Lower leg skin (tissue), 4 donors: ENCODE measurements at regions not wholly inside any gene's neighbourhood (a gene's known extent, or its start where the extent isn't known, plus 50 kb on each side); places are given as distances from the start of the nearest gene placed in this dataset.

Source experiments
- DNase-seq, 2 donors: peaks; one replicate each; pipeline ENCODE4 v3.0.0-alpha.2; 2019; ENCODE audit warnings: low spot score in 2 of 2
- H3K4me3 ChIP-seq: fragments of 200-600 bp; sonication (generic); 2 replicates; pipeline ENCODE4 v1.5.1; 2017; ENCODE audit warnings: mild to moderate bottlenecking, low read depth; ENCODE audit not compliant: poor library complexity, severe bottlenecking
- CTCF ChIP-seq, 3 donors: fragments of 450-650 bp; IDR thresholded peaks; one replicate each; pipeline ENCODE4 v1.5.1; 2016; ENCODE audit warnings: antibody characterized with exemption in 3 of 3, mild to moderate bottlenecking in 3 of 3, moderate library complexity in 2 of 3
- POLR2A ChIP-seq, 2 donors: fragments of 450-650 bp; IDR thresholded peaks; one replicate each; pipeline ENCODE4 v1.6.1; 2016 to 2017; ENCODE audit warnings: antibody characterized with exemption in 2 of 2, mild to moderate bottlenecking in 1 of 2, moderate library complexity in 1 of 2
- WGBS, 2 donors: methylation state at CpG; one replicate each; pipeline ENCODE4 v1.1.5; 2018; 5-methylcytosine and 5-hydroxymethylcytosine counted together
- intact Hi-C: fragments of 100-400 bp; cut with DNase I; formaldehyde crosslinking; loops from one replicate; pipeline ENCODE4 v1.15.0; 2023; ENCODE audit warnings: low total_unique reads

- H3K4me3 ChIP-seq: no peak overlapping the region
- 76 to 82% methylated on average over 2 of the region's 2 CpGs for WGBS, 2 donors
- no peak for DNase-seq
- TF ChIP-seq CTCF (IDR thresholded peaks at IDR 0.05) (no peak), POLR2A (IDR thresholded peaks at IDR 0.05) (no peak)
- intact Hi-C loops: no loop called here
These were observed 217.5 kb downstream of the TMEM161B start for GRCh38 chr5:88051148-88051547.

GRCh38 chr5:88049737-88050136 is 218.9 kb downstream of the TMEM161B start:
- no peak overlapping the region for H3K4me3 ChIP-seq
- TF ChIP-seq POLR2A (IDR thresholded peaks at IDR 0.05) (no peak), CTCF (IDR thresholded peaks at IDR 0.05) (no peak)
- 27 to 40% methylated on average over 4 of the region's 4 CpGs for WGBS, 2 donors
- DNase-seq: no peak
- intact Hi-C loops: no loop called here

- TF ChIP-seq CTCF (IDR thresholded peaks at IDR 0.05) (no peak), POLR2A (IDR thresholded peaks at IDR 0.05) (no peak)
- no peak for DNase-seq
- WGBS, 2 donors: 70 to 71% methylated on average over 3 of the region's 3 CpGs
- intact Hi-C loops: no loop called here
- no peak overlapping the region for H3K4me3 ChIP-seq
These were observed 219.5 kb downstream of the TMEM161B start for GRCh38 chr5:88049156-88049555.

- TF ChIP-seq CTCF (IDR thresholded peaks at IDR 0.05) (no peak), POLR2A (IDR thresholded peaks at IDR 0.05) (no peak)
- intact Hi-C loops: no loop called here
- DNase-seq: no peak
- no peak overlapping the region for H3K4me3 ChIP-seq
- 58 to 65% methylated on average over 4 of the region's 4 CpGs for WGBS, 2 donors
These were observed 222.6 kb downstream of the TMEM161B start for GRCh38 chr5:88045931-88046461.

- intact Hi-C loops: no loop called here
- no peak for TF ChIP-seq CTCF (IDR thresholded peaks at IDR 0.05)
- no peak for TF ChIP-seq POLR2A (IDR thresholded peaks at IDR 0.05)
- DNase-seq: no peak
- no peak overlapping the region for H3K4me3 ChIP-seq
- WGBS, 2 donors: 0% methylated on average over 1 of the region's 1 CpG
These were observed 223.5 kb downstream of the TMEM161B start for GRCh38 chr5:88045165-88045564.

- intact Hi-C loops: no loop called here
- 58 to 64% methylated on average over 1 of the region's 1 CpG for WGBS, 2 donors
These were observed 234.1 kb downstream of the TMEM161B start for GRCh38 chr5:88034520-88034919.

More at GRCh38 chr5:88034520-88034919, 234.1 kb downstream of the TMEM161B start:
- TF ChIP-seq CTCF (IDR thresholded peaks at IDR 0.05) (no peak), POLR2A (IDR thresholded peaks at IDR 0.05) (no peak)
- no peak overlapping the region for H3K4me3 ChIP-seq
- DNase-seq: no peak
